WTC11 (cell line): ENCODE measurements at regions not wholly inside any gene's neighbourhood (a gene's known extent, or its start where the extent isn't known, plus 50 kb on each side); places are given as distances from the start of the nearest gene placed in this dataset.

ENCODE experiments used
- ATF3 ChIP-seq: sonication (generic); formaldehyde crosslinking; conservative IDR thresholded peaks from 2 replicates; pipeline ENCODE4 v1.8.1; 2022; ENCODE audit warnings: mild to moderate bottlenecking, missing genetic modification reagents
- CTCF ChIP-seq: fragments of 200-600 bp; IDR thresholded peaks from 2 replicates; pipeline ENCODE4 v1.8.0; 2022; ENCODE audit warnings: antibody characterized with exemption
- MAX ChIP-seq: sonication (generic); formaldehyde crosslinking; IDR thresholded peaks from 2 replicates; pipeline ENCODE4 v1.8.0; 2022; ENCODE audit warnings: mild to moderate bottlenecking, missing genetic modification reagents

- TF ChIP-seq ATF3 (no peak), CTCF (no peak), MAX (CRISPR knock-in tag) (no peak)
These were observed 176.1 kb upstream of the HES1 start for GRCh38 chr3:193959861-193960260.
